Suprapubic skin (tissue), 4 donors: ENCODE measurements at regions not wholly inside any gene's neighbourhood (a gene's known extent, or its start where the extent isn't known, plus 50 kb on each side); places are given as distances from the start of the nearest gene placed in this dataset.

Experiments
- DNase-seq, 2 donors: peaks; one replicate each; pipeline ENCODE4 v3.0.0-alpha.2; 2019; ENCODE audit warnings: low spot score in 2 of 2
- H3K27ac ChIP-seq: fragments of 200-600 bp; sonication (generic); one replicate; pipeline ENCODE4 v1.5.1; 2019
- H3K27me3 ChIP-seq: fragments of 200-600 bp; sonication (generic); one replicate; pipeline ENCODE4 v1.5.1; 2019
- H3K36me3 ChIP-seq: fragments of 200-600 bp; sonication (generic); one replicate; pipeline ENCODE4 v1.5.1; 2019
- H3K4me1 ChIP-seq: fragments of 200-600 bp; sonication (generic); one replicate; pipeline ENCODE4 v1.5.1; 2019
- H3K4me3 ChIP-seq: fragments of 200-600 bp; sonication (generic); one replicate; pipeline ENCODE4 v1.5.1; 2019; ENCODE audit warnings: mild to moderate bottlenecking
- H3K9me3 ChIP-seq: fragments of 200-600 bp; sonication (generic); one replicate; pipeline ENCODE4 v1.5.1; 2019
- EP300 ChIP-seq: sonication (generic); formaldehyde crosslinking; IDR thresholded peaks from one replicate; pipeline ENCODE4 v1.6.1; 2017; ENCODE audit warnings: antibody characterized with exemption
- POLR2A ChIP-seq, 2 donors: fragments of 450-650 bp; IDR thresholded peaks; one replicate each; pipeline ENCODE4 v1.6.1; 2017; ENCODE audit warnings: antibody characterized with exemption in 2 of 2, mild to moderate bottlenecking in 2 of 2, moderate library complexity in 2 of 2
- POLR2AphosphoS5 ChIP-seq, 3 donors: sonication (generic); formaldehyde crosslinking; IDR thresholded peaks; one replicate each; pipeline ENCODE4 v1.6.1; 2017; ENCODE audit warnings: antibody characterized with exemption in 3 of 3
- WGBS: methylation state at CpG from one replicate; pipeline ENCODE4 v1.1.5; 2018; 5-methylcytosine and 5-hydroxymethylcytosine counted together
- TF ChIP-seq, protein P1 (sequence below), 2 donors: fragments of 200-600 bp in 1 of 2; fragments of 450-650 bp in 1 of 2; sonication (generic) in 1 of 2; IDR thresholded peaks; one replicate each; pipeline ENCODE4 v1.5.1; 2016 to 2019; ENCODE audit warnings: antibody characterized with exemption in 2 of 2, mild to moderate bottlenecking in 1 of 2, moderate library complexity in 1 of 2

- 48% methylated on average over 3 of the region's 3 CpGs for whole genome bisulfite sequencing
- DNase-seq: no peak
- TF ChIP-seq POLR2AphosphoS5 (IDR thresholded peaks at IDR 0.05): no peak
- TF ChIP-seq POLR2A (IDR thresholded peaks at IDR 0.05): no peak
- TF ChIP-seq EP300: no peak
- TF ChIP-seq, protein P1, sequence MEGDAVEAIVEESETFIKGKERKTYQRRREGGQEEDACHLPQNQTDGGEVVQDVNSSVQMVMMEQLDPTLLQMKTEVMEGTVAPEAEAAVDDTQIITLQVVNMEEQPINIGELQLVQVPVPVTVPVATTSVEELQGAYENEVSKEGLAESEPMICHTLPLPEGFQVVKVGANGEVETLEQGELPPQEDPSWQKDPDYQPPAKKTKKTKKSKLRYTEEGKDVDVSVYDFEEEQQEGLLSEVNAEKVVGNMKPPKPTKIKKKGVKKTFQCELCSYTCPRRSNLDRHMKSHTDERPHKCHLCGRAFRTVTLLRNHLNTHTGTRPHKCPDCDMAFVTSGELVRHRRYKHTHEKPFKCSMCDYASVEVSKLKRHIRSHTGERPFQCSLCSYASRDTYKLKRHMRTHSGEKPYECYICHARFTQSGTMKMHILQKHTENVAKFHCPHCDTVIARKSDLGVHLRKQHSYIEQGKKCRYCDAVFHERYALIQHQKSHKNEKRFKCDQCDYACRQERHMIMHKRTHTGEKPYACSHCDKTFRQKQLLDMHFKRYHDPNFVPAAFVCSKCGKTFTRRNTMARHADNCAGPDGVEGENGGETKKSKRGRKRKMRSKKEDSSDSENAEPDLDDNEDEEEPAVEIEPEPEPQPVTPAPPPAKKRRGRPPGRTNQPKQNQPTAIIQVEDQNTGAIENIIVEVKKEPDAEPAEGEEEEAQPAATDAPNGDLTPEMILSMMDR (IDR thresholded peaks at IDR 0.05): no peak
- Histone ChIP-seq H3K9me3 (no peaks in the 10 kb centered on the region), H3K4me3 (no peak overlapping the region), H3K27me3 (no peaks in the 10 kb centered on the region), H3K36me3 (no peaks in the 10 kb centered on the region), H3K27ac (no peak overlapping the region), H3K4me1 (no peaks in the 10 kb centered on the region)
These were observed 1519.1 kb downstream of the BRINP3 start for GRCh38 chr1:188958461-188959115.

GRCh38 chr1:188986745-188987417 lies 1490.8 kb downstream of the BRINP3 start:
- DNase-seq: no peak
- Histone ChIP-seq H3K27me3 (no peaks in the 10 kb centered on the region), H3K9me3 (no peaks in the 10 kb centered on the region), H3K27ac (no peak overlapping the region), H3K36me3 (no peaks in the 10 kb centered on the region), H3K4me1 (no peaks in the 10 kb centered on the region), H3K4me3 (no peak overlapping the region)
- 65% methylated on average over 8 of the region's 9 CpGs for WGBS
- TF ChIP-seq, protein P1 (IDR thresholded peaks at IDR 0.05): no peak
- TF ChIP-seq POLR2AphosphoS5 (IDR thresholded peaks at IDR 0.05): no peak
- TF ChIP-seq EP300: no peak
- no peak for TF ChIP-seq POLR2A (IDR thresholded peaks at IDR 0.05)

- Histone ChIP-seq H3K36me3 (no peaks in the 10 kb centered on the region), H3K4me1 (no peaks in the 10 kb centered on the region), H3K27ac (no peak overlapping the region), H3K4me3 (no peak overlapping the region), H3K27me3 (no peaks in the 10 kb centered on the region), H3K9me3 (no peaks in the 10 kb centered on the region)
- no peak for TF ChIP-seq POLR2A (IDR thresholded peaks at IDR 0.05)
- TF ChIP-seq EP300: no peak
- TF ChIP-seq, protein P1 (IDR thresholded peaks at IDR 0.05): no peak
- no peak for TF ChIP-seq POLR2AphosphoS5 (IDR thresholded peaks at IDR 0.05)
- DNase-seq: no peak
- 60% methylated on average over 3 of the region's 3 CpGs for WGBS
These were observed 1489.1 kb downstream of the BRINP3 start for GRCh38 chr1:188988589-188988988.

- DNase-seq: no peak
- no peaks in the 10 kb centered on the region for H3K4me1 ChIP-seq
- no peak overlapping the region for H3K27ac ChIP-seq
- H3K27me3 ChIP-seq: no peaks in the 10 kb centered on the region
- TF ChIP-seq, protein P1 (IDR thresholded peaks at IDR 0.05): no peak
- no peak for TF ChIP-seq POLR2A (IDR thresholded peaks at IDR 0.05)
- TF ChIP-seq POLR2AphosphoS5 (IDR thresholded peaks at IDR 0.05): no peak
- TF ChIP-seq EP300: no peak
- 57% methylated on average over 2 of the region's 2 CpGs for WGBS
- no peaks in the 10 kb centered on the region for H3K36me3 ChIP-seq
- H3K9me3 ChIP-seq: no peaks in the 10 kb centered on the region
- H3K4me3 ChIP-seq: no peak overlapping the region
These were observed 1486.3 kb downstream of the BRINP3 start for GRCh38 chr1:188991221-188991930.

DNA sequence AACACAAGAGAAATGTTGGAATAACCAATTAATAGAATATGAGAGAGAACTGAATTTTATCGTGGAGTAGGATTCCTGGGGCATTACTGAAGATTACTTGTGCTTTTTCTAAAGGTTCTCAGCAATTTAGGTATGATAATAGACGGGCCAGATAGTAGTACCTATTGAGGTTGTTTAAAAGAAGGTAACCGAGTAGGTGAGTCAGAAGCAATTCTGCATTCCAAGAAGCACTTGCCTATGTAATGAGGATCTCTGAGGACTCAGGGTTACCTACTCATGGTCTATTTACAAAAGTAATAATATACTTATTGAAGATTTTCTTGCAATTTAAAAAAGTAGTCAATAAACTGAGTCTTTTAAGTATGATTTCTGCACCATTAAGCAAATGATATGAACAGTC lies 1469.8 kb downstream of the BRINP3 start:
- Histone ChIP-seq H3K4me1 (no peaks in the 10 kb centered on the region), H3K27me3 (no peaks in the 10 kb centered on the region), H3K36me3 (no peaks in the 10 kb centered on the region), H3K9me3 (no peaks in the 10 kb centered on the region), H3K4me3 (no peak overlapping the region), H3K27ac (no peak overlapping the region)
- TF ChIP-seq POLR2AphosphoS5 (IDR thresholded peaks at IDR 0.05) (no peak), EP300 (no peak), POLR2A (IDR thresholded peaks at IDR 0.05) (no peak)
- TF ChIP-seq, protein P1 (IDR thresholded peaks at IDR 0.05): no peak
- 63% methylated on average over 3 of the region's 3 CpGs for WGBS
- DNase-seq: no peak
